HEK293 (cell line): ENCODE measurements at regions not wholly inside any gene's neighbourhood (a gene's known extent, or its start where the extent isn't known, plus 50 kb on each side); places are given as distances from the start of the nearest gene placed in this dataset.

Experiments used
- IKZF3 ChIP-seq: fragments of 450-650 bp; IDR thresholded peaks from 2 replicates; pipeline ENCODE4 v1.5.0; 2018; ENCODE audit warnings: missing biosample characterization, mild to moderate bottlenecking, missing genetic modification characterization, moderate library complexity
- KLF9 ChIP-seq: fragments of 450-650 bp; formaldehyde crosslinking; IDR thresholded peaks from 2 replicates; pipeline ENCODE4 v1.5.1; 2016; ENCODE audit warnings: missing biosample characterization, missing genetic modification characterization, low read depth
- SALL2 ChIP-seq: fragments of 450-650 bp; formaldehyde crosslinking; IDR thresholded peaks from 2 replicates; pipeline ENCODE4 v1.5.0; 2017; ENCODE audit warnings: missing biosample characterization, mild to moderate bottlenecking, missing genetic modification characterization, borderline replicate concordance
- SP7 ChIP-seq: fragments of 450-650 bp; formaldehyde crosslinking; IDR thresholded peaks from 2 replicates; pipeline ENCODE4 v1.5.1; 2016; ENCODE audit warnings: missing biosample characterization, missing genetic modification characterization
- WT1 ChIP-seq: fragments of 450-650 bp; formaldehyde crosslinking; IDR thresholded peaks from 2 replicates; pipeline ENCODE4 v1.5.1; 2016; ENCODE audit warnings: missing biosample characterization, missing genetic modification characterization
- YY1 ChIP-seq: fragments of 450-650 bp; formaldehyde crosslinking; IDR thresholded peaks from 2 replicates; pipeline ENCODE4 v1.5.1; 2018; ENCODE audit warnings: missing biosample characterization, missing genetic modification characterization
- ZBTB7A ChIP-seq: fragments of 450-650 bp; formaldehyde crosslinking; IDR thresholded peaks from 2 replicates; pipeline ENCODE4 v1.5.1; 2016; ENCODE audit warnings: low read depth, missing biosample characterization, missing genetic modification characterization
- ZNF274 ChIP-seq, 2 experiments: fragments of 200-500 bp in 1 of 2; fragments of 450-650 bp in 1 of 2; sonication (Bioruptor generic) in 1 of 2; formaldehyde crosslinking in 1 of 2; IDR thresholded peaks; 2 replicates each; pipeline versions ENCODE4 v1.5.1 to v1.6.1; 2014 to 2016; ENCODE audit warnings: borderline replicate concordance in 1 of 2, inconsistent platforms in 1 of 2, low read length in 1 of 2, missing biosample characterization in 1 of 2, missing genetic modification characterization in 1 of 2
- ZNF571 ChIP-seq: fragments of 450-650 bp; formaldehyde crosslinking; IDR thresholded peaks from 2 replicates; pipeline ENCODE4 v1.5.0; 2017; ENCODE audit warnings: missing biosample characterization, missing genetic modification characterization
- ZNF626 ChIP-seq: fragments of 450-650 bp; sonication (Bioruptor Pico); formaldehyde crosslinking; IDR thresholded peaks from 2 replicates; pipeline ENCODE4 v1.5.1; 2018; ENCODE audit warnings: missing biosample characterization, missing genetic modification characterization, inconsistent platforms
- ZNF777 ChIP-seq: fragments of 450-650 bp; formaldehyde crosslinking; IDR thresholded peaks from 2 replicates; pipeline ENCODE4 v1.5.1; 2017; ENCODE audit warnings: missing biosample characterization, missing genetic modification characterization, borderline replicate concordance
- ZNF785 ChIP-seq: fragments of 450-650 bp; formaldehyde crosslinking; IDR thresholded peaks from 2 replicates; pipeline ENCODE4 v1.5.1; 2016; ENCODE audit warnings: missing biosample characterization, missing genetic modification characterization
- TF ChIP-seq, protein P1 (sequence below): fragments of 450-650 bp; formaldehyde crosslinking; IDR thresholded peaks from 2 replicates; pipeline ENCODE4 v1.5.1; 2016; ENCODE audit warnings: missing biosample characterization, missing genetic modification characterization
- TF ChIP-seq, protein P2 (sequence below): fragments of 450-650 bp; formaldehyde crosslinking; IDR thresholded peaks from 2 replicates; pipeline ENCODE4 v1.5.1; 2016; ENCODE audit warnings: missing biosample characterization, missing genetic modification characterization

DNA sequence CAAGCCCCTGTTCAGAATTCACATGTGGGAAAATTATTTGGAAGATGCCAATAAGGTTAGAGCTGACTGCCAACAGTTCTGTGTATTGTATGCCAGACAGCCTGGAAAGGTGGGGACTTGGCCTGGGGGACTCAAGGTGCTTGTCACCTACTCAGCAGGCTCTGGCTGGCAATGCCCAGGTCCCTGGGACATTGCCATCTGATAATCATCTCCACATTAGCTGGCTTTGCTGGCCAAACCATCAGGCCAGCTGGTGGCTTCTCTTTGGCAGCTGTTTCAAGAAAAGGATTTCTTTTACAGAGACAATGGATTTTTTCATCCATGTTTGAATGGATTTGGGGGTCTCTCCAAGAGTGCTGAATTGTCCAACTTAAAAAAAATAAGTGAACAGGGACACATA is 165.2 kb downstream of the BRMS1L start:
- TF ChIP-seq, protein P1, sequence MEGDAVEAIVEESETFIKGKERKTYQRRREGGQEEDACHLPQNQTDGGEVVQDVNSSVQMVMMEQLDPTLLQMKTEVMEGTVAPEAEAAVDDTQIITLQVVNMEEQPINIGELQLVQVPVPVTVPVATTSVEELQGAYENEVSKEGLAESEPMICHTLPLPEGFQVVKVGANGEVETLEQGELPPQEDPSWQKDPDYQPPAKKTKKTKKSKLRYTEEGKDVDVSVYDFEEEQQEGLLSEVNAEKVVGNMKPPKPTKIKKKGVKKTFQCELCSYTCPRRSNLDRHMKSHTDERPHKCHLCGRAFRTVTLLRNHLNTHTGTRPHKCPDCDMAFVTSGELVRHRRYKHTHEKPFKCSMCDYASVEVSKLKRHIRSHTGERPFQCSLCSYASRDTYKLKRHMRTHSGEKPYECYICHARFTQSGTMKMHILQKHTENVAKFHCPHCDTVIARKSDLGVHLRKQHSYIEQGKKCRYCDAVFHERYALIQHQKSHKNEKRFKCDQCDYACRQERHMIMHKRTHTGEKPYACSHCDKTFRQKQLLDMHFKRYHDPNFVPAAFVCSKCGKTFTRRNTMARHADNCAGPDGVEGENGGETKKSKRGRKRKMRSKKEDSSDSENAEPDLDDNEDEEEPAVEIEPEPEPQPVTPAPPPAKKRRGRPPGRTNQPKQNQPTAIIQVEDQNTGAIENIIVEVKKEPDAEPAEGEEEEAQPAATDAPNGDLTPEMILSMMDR (tag by site-specific recombination), result no peak
- no peak for TF ChIP-seq KLF9 (tag by site-specific recombination)
- no peak for TF ChIP-seq WT1 (tag by site-specific recombination)
- no peak for TF ChIP-seq YY1
- no peak for TF ChIP-seq ZNF571 (tag by site-specific recombination)
- TF ChIP-seq ZBTB7A (tag by site-specific recombination), result no peak
- TF ChIP-seq ZNF777 (tag by site-specific recombination), result no peak
- TF ChIP-seq IKZF3 (tag by site-specific recombination), result no peak
- no peak for TF ChIP-seq SALL2 (tag by site-specific recombination)
- TF ChIP-seq ZNF274 (IDR thresholded peaks at IDR 0.05; ENCODE audit: low read length), result no peak
- no peak for TF ChIP-seq ZNF274 (tag by site-specific recombination; IDR thresholded peaks at IDR 0.05; ENCODE audit: borderline replicate concordance)
- TF ChIP-seq ZNF626 (tag by site-specific recombination), result no peak
- no peak for TF ChIP-seq ZNF785
- TF ChIP-seq, protein P2, sequence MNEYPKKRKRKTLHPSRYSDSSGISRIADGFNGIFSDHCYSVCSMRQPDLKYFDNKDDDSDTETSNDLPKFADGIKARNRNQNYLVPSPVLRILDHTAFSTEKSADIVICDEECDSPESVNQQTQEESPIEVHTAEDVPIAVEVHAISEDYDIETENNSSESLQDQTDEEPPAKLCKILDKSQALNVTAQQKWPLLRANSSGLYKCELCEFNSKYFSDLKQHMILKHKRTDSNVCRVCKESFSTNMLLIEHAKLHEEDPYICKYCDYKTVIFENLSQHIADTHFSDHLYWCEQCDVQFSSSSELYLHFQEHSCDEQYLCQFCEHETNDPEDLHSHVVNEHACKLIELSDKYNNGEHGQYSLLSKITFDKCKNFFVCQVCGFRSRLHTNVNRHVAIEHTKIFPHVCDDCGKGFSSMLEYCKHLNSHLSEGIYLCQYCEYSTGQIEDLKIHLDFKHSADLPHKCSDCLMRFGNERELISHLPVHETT (tag by site-specific recombination), result no peak
- TF ChIP-seq SP7 (tag by site-specific recombination), result no peak
